MG63 (cell line): ENCODE measurements at regions not wholly inside any gene's neighbourhood (a gene's known extent, or its start where the extent isn't known, plus 50 kb on each side); places are given as distances from the start of the nearest gene placed in this dataset.
A peak's percentile ranks its signal among the peaks of the same experiment; 100 is the strongest.
"Not testable (repeated sequence)": the region's sequence is repeated elsewhere in the genome, so short reads cannot be mapped to it uniquely, and the experiment has no call there.

Source experiments
- DNase-seq: peaks from one replicate; pipeline ENCODE4 v3.0.0-alpha.2; 2020
- H3K27me3 ChIP-seq: fragments of 250-450 bp; sonication (Bioruptor Pico); 2 replicates; pipeline ENCODE4 v1.5.1; 2020; ENCODE audit warnings: mild to moderate bottlenecking, moderate library complexity
- H3K36me3 ChIP-seq: fragments of 250-450 bp; sonication (Bioruptor Pico); 2 replicates; pipeline ENCODE4 v1.5.1; 2020; ENCODE audit warnings: mild to moderate bottlenecking, moderate library complexity
- H3K4me3 ChIP-seq: fragments of 250-450 bp; sonication (Bioruptor Pico); 2 replicates; pipeline ENCODE4 v1.5.1; 2020; ENCODE audit warnings: mild to moderate bottlenecking, moderate library complexity
- H3K9me3 ChIP-seq: fragments of 250-450 bp; sonication (Bioruptor Pico); 2 replicates; pipeline ENCODE4 v1.5.1; 2020; ENCODE audit warnings: mild to moderate bottlenecking, moderate library complexity

- H3K9me3 ChIP-seq: no peaks in the 10 kb centered on the region
- DNase-seq: no peak
- no peak overlapping the region for H3K4me3 ChIP-seq
- H3K36me3 ChIP-seq: no peaks in the 10 kb centered on the region
- H3K27me3 ChIP-seq: no peaks in the 10 kb centered on the region
Measured at GRCh38 chr5:96124589-96124988, 162.9 kb upstream of the ELL2 start.

- no peak overlapping the region for H3K4me3 ChIP-seq
- H3K36me3 ChIP-seq: no peaks in the 10 kb centered on the region
- no peaks in the 10 kb centered on the region for H3K9me3 ChIP-seq
- no peak for DNase-seq
- H3K27me3 ChIP-seq: no peaks in the 10 kb centered on the region
Measured at GRCh38 chr5:96123418-96123817, 161.8 kb upstream of the ELL2 start.

- Histone ChIP-seq H3K9me3 (no peaks in the 10 kb centered on the region), H3K4me3 (no peak overlapping the region), H3K36me3 (no peaks in the 10 kb centered on the region), H3K27me3 (no peaks in the 10 kb centered on the region)
- DNase-seq: peak; percentile 33
Measured at GRCh38 chr5:96121364-96121763, 159.7 kb upstream of the ELL2 start.

GRCh38 chr5:96120120-96120519 is 158.5 kb upstream of the ELL2 start:
- Histone ChIP-seq H3K4me3 (no peak overlapping the region), H3K36me3 (no peaks in the 10 kb centered on the region), H3K27me3 (no peaks in the 10 kb centered on the region), H3K9me3 (no peaks in the 10 kb centered on the region)
- no peak for DNase-seq

GRCh38 chr5:96117771-96118651 is 156.4 kb upstream of the ELL2 start:
- H3K27me3 ChIP-seq: no peaks in the 10 kb centered on the region
- H3K9me3 ChIP-seq: no peaks in the 10 kb centered on the region

GRCh38 chr5:96115147-96115807 is 153.6 kb upstream of the ELL2 start:
- no peak for DNase-seq
- H3K4me3 ChIP-seq: no peak overlapping the region
- H3K36me3 ChIP-seq: no peaks in the 10 kb centered on the region
- no peaks in the 10 kb centered on the region for H3K9me3 ChIP-seq
- no peaks in the 10 kb centered on the region for H3K27me3 ChIP-seq

More at GRCh38 chr5:96117771-96118651, 156.4 kb upstream of the ELL2 start:
- no peak for DNase-seq
- Histone ChIP-seq H3K36me3 (no peaks in the 10 kb centered on the region), H3K4me3 (no peak overlapping the region)

GRCh38 chr5:96114736-96115135 is 153.1 kb upstream of the ELL2 start:
- Histone ChIP-seq H3K36me3 (no peaks in the 10 kb centered on the region), H3K27me3 (no peaks in the 10 kb centered on the region), H3K9me3 (no peaks in the 10 kb centered on the region), H3K4me3 (no peak overlapping the region)
- DNase-seq: no peak

- DNase-seq: peak; percentile 90
- H3K27me3 ChIP-seq: no peaks in the 10 kb centered on the region
- H3K4me3 ChIP-seq: no peak overlapping the region
- no peaks in the 10 kb centered on the region; the same call in 1 of the 2 replicates for H3K9me3 ChIP-seq
- H3K36me3 ChIP-seq: no peaks in the 10 kb centered on the region
Measured at GRCh38 chr5:96113170-96113939, 151.7 kb upstream of the ELL2 start.

GRCh38 chr5:96112703-96113102 is 151.1 kb upstream of the ELL2 start:
- no peaks in the 10 kb centered on the region for H3K27me3 ChIP-seq
- H3K9me3 ChIP-seq: no peaks in the 10 kb centered on the region; the same call in 1 of the 2 replicates
- DNase-seq: no peak
- H3K36me3 ChIP-seq: no peaks in the 10 kb centered on the region
- no peak overlapping the region for H3K4me3 ChIP-seq

- no peak for DNase-seq
- Histone ChIP-seq H3K36me3 (no peaks in the 10 kb centered on the region), H3K9me3 (peaks cover 2% of the 10 kb centered on the region), H3K4me3 (no peak overlapping the region), H3K27me3 (no peaks in the 10 kb centered on the region)
Measured at GRCh38 chr5:96112123-96112670, 150.5 kb upstream of the ELL2 start.

GRCh38 chr5:96111080-96111756 is 149.6 kb upstream of the ELL2 start:
- no peaks in the 10 kb centered on the region for H3K36me3 ChIP-seq
- H3K27me3 ChIP-seq: no peaks in the 10 kb centered on the region
- no peak overlapping the region for H3K4me3 ChIP-seq
- peaks cover 4% of the 10 kb centered on the region for H3K9me3 ChIP-seq
- no peak for DNase-seq

GRCh38 chr5:96110300-96110699 is 148.6 kb upstream of the ELL2 start:
- Histone ChIP-seq H3K36me3 (no peaks in the 10 kb centered on the region), H3K27me3 (no peaks in the 10 kb centered on the region), H3K4me3 (no peak overlapping the region), H3K9me3 (peaks cover 10% of the 10 kb centered on the region)
- no peak for DNase-seq

GRCh38 chr5:96108629-96109028 is 147.0 kb upstream of the ELL2 start:
- not testable (repeated sequence) for H3K27me3 ChIP-seq, H3K4me3 ChIP-seq, DNase-seq, H3K36me3 ChIP-seq
- peaks cover 18% of the 10 kb centered on the region for H3K9me3 ChIP-seq

GRCh38 chr5:96103829-96104228 is 142.2 kb upstream of the ELL2 start:
- peaks cover 18% of the 10 kb centered on the region for H3K9me3 ChIP-seq
- not testable (repeated sequence) for DNase-seq, H3K36me3 ChIP-seq, H3K27me3 ChIP-seq, H3K4me3 ChIP-seq

- no peak for DNase-seq
- no peaks in the 10 kb centered on the region for H3K36me3 ChIP-seq
- no peak overlapping the region for H3K4me3 ChIP-seq
- H3K9me3 ChIP-seq: peaks cover 21% of the 10 kb centered on the region
- H3K27me3 ChIP-seq: no peaks in the 10 kb centered on the region
Measured at GRCh38 chr5:96101358-96102089, 139.9 kb upstream of the ELL2 start.

- H3K9me3 ChIP-seq, H3K27me3 ChIP-seq, H3K36me3 ChIP-seq, H3K4me3 ChIP-seq, DNase-seq: not testable (repeated sequence)
Measured at GRCh38 chr5:96097488-96097887, 135.8 kb upstream of the ELL2 start.
